CD14-positive monocyte (primary cell): ENCODE measurements at regions not wholly inside any gene's neighbourhood (a gene's known extent, or its start where the extent isn't known, plus 50 kb on each side); places are given as distances from the start of the nearest gene placed in this dataset.

Source experiments
- DNase-seq, 3 donors: peaks; one replicate each; pipeline ENCODE4 v3.0.0-alpha.2; 2011 to 2022
- H2AFZ ChIP-seq: 2 replicates; pipeline ENCODE4 v1.6.0; 2012; ENCODE audit warnings: mild to moderate bottlenecking, low read depth, low read length, inconsistent platforms; ENCODE audit not compliant: insufficient read depth, poor library complexity, severe bottlenecking
- H3K27ac ChIP-seq, 2 donors: 1 replicate in 1 of 2; 2 replicates in 1 of 2; pipeline ENCODE4 v1.5.1; 2012 to 2013; ENCODE audit warnings: low read length in 2 of 2, control low read depth in 1 of 2, inconsistent platforms in 1 of 2, low read depth in 1 of 2, mild to moderate bottlenecking in 1 of 2
- H3K27me3 ChIP-seq, 2 donors: one replicate each; pipeline versions ENCODE4 v1.6.0 to v1.6.1; 2011 to 2013; ENCODE audit warnings: low read length in 2 of 2; ENCODE audit not compliant: control insufficient read depth in 2 of 2, insufficient read depth in 2 of 2
- H3K36me3 ChIP-seq, 2 donors: replicated peaks in 1 of 2; 1 replicate in 1 of 2; 2 replicates in 1 of 2; pipeline versions ENCODE4 v1.5.1 to v1.6.1; 2012 to 2013; ENCODE audit warnings: low read length in 2 of 2, control low read depth in 1 of 2, inconsistent platforms in 1 of 2, mild to moderate bottlenecking in 1 of 2; ENCODE audit not compliant: insufficient read depth in 2 of 2, control insufficient read depth in 1 of 2
- H3K4me1 ChIP-seq, 2 donors: 1 replicate in 1 of 2; 2 replicates in 1 of 2; pipeline versions ENCODE4 v1.5.1 to v1.6.1; 2012 to 2013; ENCODE audit warnings: low read length in 2 of 2, control low read depth in 1 of 2, inconsistent platforms in 1 of 2, mild to moderate bottlenecking in 1 of 2, moderate library complexity in 1 of 2; ENCODE audit not compliant: insufficient read depth in 2 of 2, control insufficient read depth in 1 of 2
- H3K4me2 ChIP-seq: replicated peaks from 2 replicates; pipeline ENCODE3; 2012; ENCODE audit warnings: low read length, moderate library complexity, mild to moderate bottlenecking; ENCODE audit not compliant: poor library complexity, severe bottlenecking; ENCODE audit errors: extremely low read depth
- H3K4me3 ChIP-seq, 3 experiments: fragments of 200-600 bp in 1 of 3; sonication (generic) in 1 of 3; replicated peaks in 1 of 3; 1 replicate in 2 of 3; 2 replicates in 1 of 3; pipeline ENCODE4 v1.5.1; 2011 to 2013; ENCODE audit warnings: low read length in 3 of 3, mild to moderate bottlenecking in 3 of 3, control low read depth in 2 of 3, low read depth in 2 of 3, inconsistent platforms in 1 of 3, moderate library complexity in 1 of 3
- H3K79me2 ChIP-seq: 2 replicates; pipeline ENCODE4 v1.6.0; 2012; ENCODE audit warnings: mild to moderate bottlenecking, control low read depth, inconsistent platforms, low read length, moderate library complexity; ENCODE audit not compliant: insufficient read depth
- H3K9ac ChIP-seq: 2 replicates; pipeline ENCODE4 v1.6.0; 2017; ENCODE audit warnings: low read length, mild to moderate bottlenecking; ENCODE audit not compliant: insufficient read depth, poor library complexity, severe bottlenecking
- H3K9me3 ChIP-seq, 2 donors: replicated peaks in 1 of 2; 1 replicate in 1 of 2; 2 replicates in 1 of 2; pipeline versions ENCODE4 v1.5.1 to v1.6.1; 2012 to 2013; ENCODE audit warnings: low read length in 2 of 2, control low read depth in 1 of 2; ENCODE audit not compliant: control insufficient read depth in 1 of 2, insufficient read depth in 1 of 2
- H4K20me1 ChIP-seq: 2 replicates; pipeline ENCODE4 v1.6.0; 2012; ENCODE audit warnings: mild to moderate bottlenecking, low read length, control low read depth, moderate library complexity; ENCODE audit not compliant: insufficient read depth
- H3K27ac Mint-ChIP-seq, 7 donors: one replicate each; pipeline ENCODE4 v1.8.0; 2020; ENCODE audit warnings: mild to moderate bottlenecking in 7 of 7, mixed read lengths in 7 of 7, moderate library complexity in 6 of 7, inconsistent platforms in 2 of 7
- H3K27me3 Mint-ChIP-seq, 3 donors: one replicate each; pipeline ENCODE4 v1.8.0; 2021 to 2022; ENCODE audit warnings: low read depth in 3 of 3, mild to moderate bottlenecking in 3 of 3, mixed read lengths in 3 of 3, moderate library complexity in 3 of 3, inconsistent platforms in 1 of 3
- H3K36me3 Mint-ChIP-seq, 2 donors: one replicate each; pipeline ENCODE4 v1.8.0; 2020; ENCODE audit warnings: mixed read lengths in 2 of 2, inconsistent platforms in 1 of 2, mild to moderate bottlenecking in 1 of 2
- H3K4me1 Mint-ChIP-seq: one replicate; pipeline ENCODE4 v1.8.0; 2020; ENCODE audit warnings: mild to moderate bottlenecking, mixed read lengths
- H3K4me3 Mint-ChIP-seq, 2 donors: one replicate each; pipeline ENCODE4 v1.8.0; 2020; ENCODE audit warnings: mild to moderate bottlenecking in 2 of 2, mixed read lengths in 2 of 2, moderate library complexity in 1 of 2
- H3K9me3 Mint-ChIP-seq, 7 donors: one replicate each; pipeline ENCODE4 v1.8.0; 2020 to 2022; ENCODE audit warnings: mixed read lengths in 7 of 7, mild to moderate bottlenecking in 6 of 7, moderate library complexity in 6 of 7, inconsistent platforms in 2 of 7
- WGBS: methylation state at CpG from one replicate; pipeline ENCODE4 v1.1.5; 2013; ENCODE audit warnings: missing lambda C conversion rate; ENCODE audit not compliant: insufficient coverage; 5-methylcytosine and 5-hydroxymethylcytosine counted together
- intact Hi-C, 2 donors: fragments of 100-400 bp; cut with micrococcal nuclease; formaldehyde crosslinking; loops; one replicate each; pipeline versions ENCODE4 v1.15.0 to v1.15.1; 2023
- TF ChIP-seq, protein P1 (sequence below): fragments of 200-600 bp; IDR thresholded peaks from one replicate; pipeline ENCODE4 v1.8.0; 2022; ENCODE audit warnings: antibody characterized with exemption, mild to moderate bottlenecking

DNA sequence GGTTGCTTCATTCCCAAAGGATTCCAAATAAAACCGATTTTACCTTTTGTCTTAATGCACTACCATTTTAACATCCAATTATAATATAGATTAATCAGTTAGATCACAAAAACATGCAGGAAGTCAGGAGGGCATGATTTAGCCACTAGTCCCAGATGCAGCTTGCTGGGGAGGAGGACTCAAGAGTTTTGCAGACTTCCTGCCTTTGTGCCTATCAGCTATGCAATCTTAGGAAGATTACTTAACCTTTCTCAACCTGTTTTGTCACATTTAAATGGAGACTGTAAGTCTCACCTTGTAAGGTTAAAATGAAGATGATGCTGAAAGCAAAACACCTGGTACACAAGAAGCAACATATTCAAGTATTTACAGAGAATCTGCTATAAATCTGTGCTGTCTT is 242.4 kb upstream of the GOLIM4 start:
- no peaks in the 10 kb centered on the region for H3K27me3 Mint-ChIP-seq
- H3K9ac ChIP-seq, result no peak overlapping the region
- intact Hi-C loops, result no loop called here
- H3K9me3 Mint-ChIP-seq, result peaks cover 0 to 2% (median 0%) of the 10 kb centered on the region in 7 donors
- H3K27me3 ChIP-seq, result no peaks in the 10 kb centered on the region
- no peaks in the 10 kb centered on the region for H4K20me1 ChIP-seq
- no peaks in the 10 kb centered on the region for H3K36me3 ChIP-seq
- no peak overlapping the region for H3K4me2 ChIP-seq
- no peaks in the 10 kb centered on the region for H3K4me1 ChIP-seq
- H3K36me3 Mint-ChIP-seq, result no peaks in the 10 kb centered on the region
- no CpG with 5 or more reads among the region's 1 CpG for WGBS
- peaks cover 6% of the 10 kb centered on the region for H3K4me1 Mint-ChIP-seq
- H3K27ac Mint-ChIP-seq, result no peak overlapping the region
- H3K4me3 Mint-ChIP-seq, result no peak overlapping the region
- no peaks in the 10 kb centered on the region for H3K9me3 ChIP-seq
- TF ChIP-seq, protein P1, sequence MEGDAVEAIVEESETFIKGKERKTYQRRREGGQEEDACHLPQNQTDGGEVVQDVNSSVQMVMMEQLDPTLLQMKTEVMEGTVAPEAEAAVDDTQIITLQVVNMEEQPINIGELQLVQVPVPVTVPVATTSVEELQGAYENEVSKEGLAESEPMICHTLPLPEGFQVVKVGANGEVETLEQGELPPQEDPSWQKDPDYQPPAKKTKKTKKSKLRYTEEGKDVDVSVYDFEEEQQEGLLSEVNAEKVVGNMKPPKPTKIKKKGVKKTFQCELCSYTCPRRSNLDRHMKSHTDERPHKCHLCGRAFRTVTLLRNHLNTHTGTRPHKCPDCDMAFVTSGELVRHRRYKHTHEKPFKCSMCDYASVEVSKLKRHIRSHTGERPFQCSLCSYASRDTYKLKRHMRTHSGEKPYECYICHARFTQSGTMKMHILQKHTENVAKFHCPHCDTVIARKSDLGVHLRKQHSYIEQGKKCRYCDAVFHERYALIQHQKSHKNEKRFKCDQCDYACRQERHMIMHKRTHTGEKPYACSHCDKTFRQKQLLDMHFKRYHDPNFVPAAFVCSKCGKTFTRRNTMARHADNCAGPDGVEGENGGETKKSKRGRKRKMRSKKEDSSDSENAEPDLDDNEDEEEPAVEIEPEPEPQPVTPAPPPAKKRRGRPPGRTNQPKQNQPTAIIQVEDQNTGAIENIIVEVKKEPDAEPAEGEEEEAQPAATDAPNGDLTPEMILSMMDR, result no peak
- H3K27ac ChIP-seq, result no peak overlapping the region
- no peak overlapping the region for H3K4me3 ChIP-seq
- no peak for DNase-seq
- H3K79me2 ChIP-seq, result no peaks in the 10 kb centered on the region
- no peak overlapping the region for H2AFZ ChIP-seq

DNA sequence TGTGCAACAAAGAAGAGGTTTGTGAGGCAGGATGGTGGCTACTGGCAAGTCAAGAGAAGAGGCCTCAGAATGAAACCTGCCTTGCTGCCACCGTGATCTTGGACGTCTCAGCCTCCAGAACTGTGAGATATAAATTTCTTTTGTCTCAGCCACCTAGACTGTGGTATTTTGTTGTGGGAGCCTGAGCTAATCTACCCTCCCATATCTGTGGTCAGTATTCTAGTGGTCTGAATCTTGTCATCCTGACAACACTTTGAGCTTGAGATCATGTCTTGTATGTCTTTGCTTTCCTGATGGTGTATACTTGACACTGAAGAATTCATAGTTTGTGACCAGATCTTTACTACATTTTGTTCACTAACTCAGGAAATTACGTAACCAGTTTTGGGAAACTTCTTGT is 240.6 kb upstream of the GOLIM4 start:
- H3K27ac ChIP-seq, result no peak overlapping the region
- intact Hi-C loops, result no loop called here
- H3K4me2 ChIP-seq, result no peak overlapping the region
- WGBS, result no CpG with 5 or more reads among the region's 3 CpGs
- H3K9me3 Mint-ChIP-seq, result peaks cover 0 to 2% (median 0%) of the 10 kb centered on the region in 7 donors
- no peaks in the 10 kb centered on the region for H3K4me1 ChIP-seq
- no peaks in the 10 kb centered on the region for H3K27me3 Mint-ChIP-seq
- TF ChIP-seq, protein P1, result no peak
- no peaks in the 10 kb centered on the region for H3K36me3 Mint-ChIP-seq
- no peak for DNase-seq
- H3K4me1 Mint-ChIP-seq, result peaks cover 6% of the 10 kb centered on the region
- H3K27me3 ChIP-seq, result no peaks in the 10 kb centered on the region
- no peaks in the 10 kb centered on the region for H3K79me2 ChIP-seq
- H3K27ac Mint-ChIP-seq, result no peak overlapping the region
- H3K4me3 Mint-ChIP-seq, result no peak overlapping the region
- H3K9ac ChIP-seq, result no peak overlapping the region
- H3K9me3 ChIP-seq, result no peaks in the 10 kb centered on the region
- no peak overlapping the region for H3K4me3 ChIP-seq
- no peak overlapping the region for H2AFZ ChIP-seq
- no peaks in the 10 kb centered on the region for H4K20me1 ChIP-seq
- no peaks in the 10 kb centered on the region for H3K36me3 ChIP-seq
